ENCODE measurements at regions not wholly inside any gene's neighbourhood (a gene's known extent, or its start where the extent isn't known, plus 50 kb on each side); places are given as distances from the start of the nearest gene placed in this dataset.

- CTCF ChIA-PET, result no interaction called here
- in situ Hi-C loops (cut with HindIII; ENCODE audit: low pct_unique_long_range_greater_than_20kb, low sequenced_read_pairs) (no loop called here), intact Hi-C loops (cut with micrococcal nuclease; ENCODE audit: unreplicated experiment) (no loop called here)
- no peak for TF ChIP-seq REST (IDR thresholded peaks at IDR 0.05; ENCODE audit: insufficient read depth in 1 of 2, low read depth in 2 of 2, low read length in 1 of 2)
- no peak for TF ChIP-seq TCF7L2 (IDR thresholded peaks at IDR 0.05; ENCODE audit: low read depth, low read length)
- no peak for TF ChIP-seq SIN3A (IDR thresholded peaks at IDR 0.05; ENCODE audit: borderline replicate concordance, insufficient read depth, low read depth, low read length)
- TF ChIP-seq, protein P1, sequence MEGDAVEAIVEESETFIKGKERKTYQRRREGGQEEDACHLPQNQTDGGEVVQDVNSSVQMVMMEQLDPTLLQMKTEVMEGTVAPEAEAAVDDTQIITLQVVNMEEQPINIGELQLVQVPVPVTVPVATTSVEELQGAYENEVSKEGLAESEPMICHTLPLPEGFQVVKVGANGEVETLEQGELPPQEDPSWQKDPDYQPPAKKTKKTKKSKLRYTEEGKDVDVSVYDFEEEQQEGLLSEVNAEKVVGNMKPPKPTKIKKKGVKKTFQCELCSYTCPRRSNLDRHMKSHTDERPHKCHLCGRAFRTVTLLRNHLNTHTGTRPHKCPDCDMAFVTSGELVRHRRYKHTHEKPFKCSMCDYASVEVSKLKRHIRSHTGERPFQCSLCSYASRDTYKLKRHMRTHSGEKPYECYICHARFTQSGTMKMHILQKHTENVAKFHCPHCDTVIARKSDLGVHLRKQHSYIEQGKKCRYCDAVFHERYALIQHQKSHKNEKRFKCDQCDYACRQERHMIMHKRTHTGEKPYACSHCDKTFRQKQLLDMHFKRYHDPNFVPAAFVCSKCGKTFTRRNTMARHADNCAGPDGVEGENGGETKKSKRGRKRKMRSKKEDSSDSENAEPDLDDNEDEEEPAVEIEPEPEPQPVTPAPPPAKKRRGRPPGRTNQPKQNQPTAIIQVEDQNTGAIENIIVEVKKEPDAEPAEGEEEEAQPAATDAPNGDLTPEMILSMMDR (IDR thresholded peaks at IDR 0.05), result no peak
- TF ChIP-seq POLR2AphosphoS5 (IDR thresholded peaks at IDR 0.05; ENCODE audit: low read depth, low read length), result no peak
- H3K4me1 ChIP-seq (ENCODE audit: control insufficient read depth, insufficient read depth, low read length), result no peaks in the 10 kb centered on the region
- H3K36me3 ChIP-seq (ENCODE audit: control insufficient read depth, insufficient read depth, low read length), result no peaks in the 10 kb centered on the region
- H3K9me3 ChIP-seq (ENCODE audit: control insufficient read depth, insufficient read depth, low read depth, low read length), result no peaks in the 10 kb centered on the region
- no peak for DNase-seq (ENCODE audit: low read depth, low spot score)
- BruUV-seq (replicated peaks), result no TSS peak
- no peak overlapping the region for H3K27ac ChIP-seq (ENCODE audit: low read length)
- no peak for ATAC-seq
- POLR2A ChIA-PET, result no interaction called here
- H3K4me3 ChIP-seq (ENCODE audit: low read depth in 2 of 2, low read length in 2 of 2), result no peak overlapping the region
- H3K27me3 ChIP-seq (ENCODE audit: control insufficient read depth, insufficient read depth, low read length), result no peaks in the 10 kb centered on the region
Observed at GRCh38 chr3:80750637-80751036, 982.8 kb upstream of the ROBO1 start.

DNA sequence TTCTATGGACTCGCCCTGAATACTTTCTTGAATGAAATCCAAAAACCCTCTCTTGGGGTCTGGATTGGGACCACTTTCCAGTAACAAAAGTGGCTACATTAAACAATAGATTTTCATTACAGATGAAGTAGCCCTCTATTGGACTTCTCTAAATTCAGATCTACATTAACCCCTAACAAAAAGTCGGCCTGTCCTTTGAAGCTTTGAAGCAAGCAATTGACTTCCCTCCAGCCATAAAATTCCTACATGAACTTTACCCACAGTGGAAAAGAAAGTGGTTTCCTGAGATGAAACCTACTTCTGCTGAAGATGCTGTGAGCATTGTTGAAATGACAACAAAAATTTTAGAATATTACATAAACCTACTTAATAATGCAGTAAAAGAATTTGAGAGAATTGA is 967.1 kb upstream of the ROBO1 start:
- ChIA-PET POLR2A (no interaction called here), CTCF (no interaction called here)
- Histone ChIP-seq H3K27me3 (ENCODE audit: control insufficient read depth, insufficient read depth, low read length) (no peaks in the 10 kb centered on the region), H3K4me1 (ENCODE audit: control insufficient read depth, insufficient read depth, low read length) (no peaks in the 10 kb centered on the region), H3K27ac (ENCODE audit: low read length) (no peak overlapping the region), H3K36me3 (ENCODE audit: control insufficient read depth, insufficient read depth, low read length) (no peaks in the 10 kb centered on the region), H3K4me3 (ENCODE audit: low read depth in 2 of 2, low read length in 2 of 2) (no peak overlapping the region), H3K9me3 (ENCODE audit: control insufficient read depth, insufficient read depth, low read depth, low read length) (no peaks in the 10 kb centered on the region)
- no peak for ATAC-seq
- intact Hi-C loops (cut with micrococcal nuclease; ENCODE audit: unreplicated experiment) (no loop called here), in situ Hi-C loops (cut with HindIII; ENCODE audit: low pct_unique_long_range_greater_than_20kb, low sequenced_read_pairs) (no loop called here)
- no peak for DNase-seq (ENCODE audit: low read depth, low spot score)
- no TSS peak for BruUV-seq (replicated peaks)
- TF ChIP-seq REST (IDR thresholded peaks at IDR 0.05; ENCODE audit: insufficient read depth in 1 of 2, low read depth in 2 of 2, low read length in 1 of 2) (no peak), TCF7L2 (IDR thresholded peaks at IDR 0.05; ENCODE audit: low read depth, low read length) (no peak), SIN3A (IDR thresholded peaks at IDR 0.05; ENCODE audit: borderline replicate concordance, insufficient read depth, low read depth, low read length) (no peak), POLR2AphosphoS5 (IDR thresholded peaks at IDR 0.05; ENCODE audit: low read depth, low read length) (no peak)
- TF ChIP-seq, protein P1 (IDR thresholded peaks at IDR 0.05), result no peak

Data from Panc1 (cell line).